ENCODE measurements at regions not wholly inside any gene's neighbourhood (a gene's known extent, or its start where the extent isn't known, plus 50 kb on each side); places are given as distances from the start of the nearest gene placed in this dataset.

DNA sequence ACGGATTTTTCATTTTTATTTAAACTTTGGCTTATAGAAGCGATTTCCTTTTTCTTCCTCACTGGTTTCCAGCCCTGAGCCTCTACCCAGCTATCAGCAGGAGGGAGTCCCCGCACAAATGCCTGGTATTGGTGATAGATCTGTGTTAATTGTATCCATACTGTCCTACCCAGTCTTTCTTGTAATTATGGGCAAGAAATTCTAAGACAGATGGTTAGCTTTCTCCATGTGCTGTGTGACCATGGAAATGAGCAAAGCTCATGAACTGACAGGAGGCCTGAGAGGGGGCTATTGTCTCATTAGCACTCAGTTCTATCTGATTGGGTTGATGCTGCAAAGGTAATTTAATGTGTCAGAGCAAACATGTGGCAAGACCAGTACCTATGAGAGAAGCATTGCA is 108.1 kb upstream of the IVNS1ABP start:
- Histone ChIP-seq H3F3A (ENCODE audit: insufficient read depth) (no peaks in the 10 kb centered on the region), H3K79me2 (ENCODE audit: insufficient read depth, low read length) (no peaks in the 10 kb centered on the region), H3K9me3 (ENCODE audit: insufficient read depth, low read length) (no peaks in the 10 kb centered on the region), H3K27me3 (ENCODE audit: low read length) (no peaks in the 10 kb centered on the region), H3K9me2 (replicated peaks; ENCODE audit: insufficient read depth, low read length) (no peaks in the 10 kb centered on the region), H3K4me2 (ENCODE audit: low read depth, low read length, poor library complexity, severe bottlenecking) (no peak overlapping the region), H3K27ac (ENCODE audit: low read depth, low read length) (no peak overlapping the region), H3K36me3 (ENCODE audit: low read length) (no peaks in the 10 kb centered on the region), H2AFZ (ENCODE audit: low read depth, low read length, severe bottlenecking) (no peak overlapping the region), H3K4me3 (ENCODE audit: insufficient read depth, low read length, poor library complexity, severe bottlenecking) (no peak overlapping the region), H4K20me1 (ENCODE audit: low read depth, low read length) (no peaks in the 10 kb centered on the region), H3K9ac (ENCODE audit: low read length) (no peak overlapping the region)
- TF ChIP-seq EZH2phosphoT487 (conservative IDR thresholded peaks at IDR 0.05; ENCODE audit: low read length) = no peak
- TF ChIP-seq, protein P1, sequence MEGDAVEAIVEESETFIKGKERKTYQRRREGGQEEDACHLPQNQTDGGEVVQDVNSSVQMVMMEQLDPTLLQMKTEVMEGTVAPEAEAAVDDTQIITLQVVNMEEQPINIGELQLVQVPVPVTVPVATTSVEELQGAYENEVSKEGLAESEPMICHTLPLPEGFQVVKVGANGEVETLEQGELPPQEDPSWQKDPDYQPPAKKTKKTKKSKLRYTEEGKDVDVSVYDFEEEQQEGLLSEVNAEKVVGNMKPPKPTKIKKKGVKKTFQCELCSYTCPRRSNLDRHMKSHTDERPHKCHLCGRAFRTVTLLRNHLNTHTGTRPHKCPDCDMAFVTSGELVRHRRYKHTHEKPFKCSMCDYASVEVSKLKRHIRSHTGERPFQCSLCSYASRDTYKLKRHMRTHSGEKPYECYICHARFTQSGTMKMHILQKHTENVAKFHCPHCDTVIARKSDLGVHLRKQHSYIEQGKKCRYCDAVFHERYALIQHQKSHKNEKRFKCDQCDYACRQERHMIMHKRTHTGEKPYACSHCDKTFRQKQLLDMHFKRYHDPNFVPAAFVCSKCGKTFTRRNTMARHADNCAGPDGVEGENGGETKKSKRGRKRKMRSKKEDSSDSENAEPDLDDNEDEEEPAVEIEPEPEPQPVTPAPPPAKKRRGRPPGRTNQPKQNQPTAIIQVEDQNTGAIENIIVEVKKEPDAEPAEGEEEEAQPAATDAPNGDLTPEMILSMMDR (IDR thresholded peaks at IDR 0.05; ENCODE audit: insufficient read depth, low read length, poor library complexity, severe bottlenecking) = no peak

DNA sequence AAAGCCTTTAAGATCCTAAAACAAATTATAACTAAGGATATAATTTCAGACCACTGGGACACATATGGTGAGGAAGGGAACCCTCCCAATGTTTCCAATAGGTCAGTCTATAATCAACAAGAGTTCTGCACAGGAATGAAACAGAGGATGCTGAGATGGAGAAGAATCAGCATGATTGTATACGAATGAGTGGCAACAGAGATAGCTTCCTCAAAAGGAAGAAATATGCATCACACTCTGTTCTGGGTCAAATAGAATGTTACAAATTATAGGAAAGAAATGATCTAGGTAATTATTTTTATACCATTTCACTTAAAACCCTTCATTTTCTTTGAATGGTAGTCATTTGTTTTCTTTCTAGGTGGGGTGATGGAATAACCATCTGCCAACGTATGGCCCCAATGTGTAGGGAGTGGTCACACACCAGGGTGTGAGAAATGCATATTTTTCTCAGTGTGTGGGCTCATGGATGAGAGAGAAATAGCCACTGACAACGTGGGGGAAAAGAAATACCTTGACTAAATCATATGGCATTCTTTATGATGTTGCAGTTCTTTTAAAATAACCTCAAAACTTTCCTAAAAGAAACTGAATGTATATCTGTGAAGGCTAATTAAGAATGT is 104.6 kb upstream of the IVNS1ABP start:
- no peaks in the 10 kb centered on the region for H4K20me1 ChIP-seq (ENCODE audit: low read depth, low read length)
- no peaks in the 10 kb centered on the region for H3F3A ChIP-seq (ENCODE audit: insufficient read depth)
- H3K4me2 ChIP-seq (ENCODE audit: low read depth, low read length, poor library complexity, severe bottlenecking) = no peak overlapping the region
- H3K27me3 ChIP-seq (ENCODE audit: low read length) = no peaks in the 10 kb centered on the region
- no peaks in the 10 kb centered on the region for H3K36me3 ChIP-seq (ENCODE audit: low read length)
- no peak overlapping the region for H2AFZ ChIP-seq (ENCODE audit: low read depth, low read length, severe bottlenecking)
- H3K9me2 ChIP-seq (replicated peaks; ENCODE audit: insufficient read depth, low read length) = no peaks in the 10 kb centered on the region
- no peak overlapping the region for H3K9ac ChIP-seq (ENCODE audit: low read length)
- H3K4me3 ChIP-seq (ENCODE audit: insufficient read depth, low read length, poor library complexity, severe bottlenecking) = no peak overlapping the region
- H3K27ac ChIP-seq (ENCODE audit: low read depth, low read length) = no peak overlapping the region
- no peak for TF ChIP-seq EZH2phosphoT487 (conservative IDR thresholded peaks at IDR 0.05; ENCODE audit: low read length)
- TF ChIP-seq, protein P1 (IDR thresholded peaks at IDR 0.05; ENCODE audit: insufficient read depth, low read length, poor library complexity, severe bottlenecking) = no peak
- H3K9me3 ChIP-seq (ENCODE audit: insufficient read depth, low read length) = no peaks in the 10 kb centered on the region
- no peaks in the 10 kb centered on the region for H3K79me2 ChIP-seq (ENCODE audit: insufficient read depth, low read length)

DNA sequence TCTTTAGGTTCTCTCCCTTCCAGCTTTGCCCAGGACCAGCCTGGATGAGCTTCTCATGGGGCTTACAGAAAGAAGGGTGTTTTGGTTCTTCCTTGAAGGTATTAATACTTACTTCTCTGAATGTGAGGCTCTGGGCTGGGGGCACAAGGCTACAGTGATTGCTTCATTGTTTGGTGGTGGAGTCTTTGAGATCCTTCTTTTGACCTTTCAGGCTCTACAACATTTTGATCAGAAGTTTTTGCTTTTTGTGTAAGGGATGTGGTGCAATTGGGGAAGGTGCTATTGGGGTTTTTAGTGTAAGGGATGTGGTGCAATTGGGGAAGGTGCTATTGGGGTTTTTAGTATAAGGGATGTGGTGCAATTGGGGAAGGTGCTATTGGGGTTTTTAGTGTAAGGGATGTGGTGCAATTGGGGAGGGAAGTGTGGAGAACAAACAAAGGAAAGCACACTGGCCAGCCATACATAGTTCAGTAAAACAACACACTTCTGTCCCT is 103.6 kb upstream of the IVNS1ABP start:
- H3F3A ChIP-seq (ENCODE audit: insufficient read depth) = no peaks in the 10 kb centered on the region
- TF ChIP-seq, protein P1 (IDR thresholded peaks at IDR 0.05; ENCODE audit: insufficient read depth, low read length, poor library complexity, severe bottlenecking) = no peak
- no peak for TF ChIP-seq EZH2phosphoT487 (conservative IDR thresholded peaks at IDR 0.05; ENCODE audit: low read length)
- H3K4me2 ChIP-seq (ENCODE audit: low read depth, low read length, poor library complexity, severe bottlenecking) = no peak overlapping the region

More for the DNA sequence above, 103.6 kb upstream of the IVNS1ABP start:
- Histone ChIP-seq H3K4me3 (ENCODE audit: insufficient read depth, low read length, poor library complexity, severe bottlenecking) (no peak overlapping the region), H3K27ac (ENCODE audit: low read depth, low read length) (no peak overlapping the region), H3K9me2 (replicated peaks; ENCODE audit: insufficient read depth, low read length) (no peaks in the 10 kb centered on the region), H3K9ac (ENCODE audit: low read length) (no peak overlapping the region), H3K36me3 (ENCODE audit: low read length) (no peaks in the 10 kb centered on the region), H3K27me3 (ENCODE audit: low read length) (no peaks in the 10 kb centered on the region), H3K79me2 (ENCODE audit: insufficient read depth, low read length) (no peaks in the 10 kb centered on the region), H4K20me1 (ENCODE audit: low read depth, low read length) (no peaks in the 10 kb centered on the region), H3K9me3 (ENCODE audit: insufficient read depth, low read length) (no peaks in the 10 kb centered on the region), H2AFZ (ENCODE audit: low read depth, low read length, severe bottlenecking) (no peak overlapping the region)

Data from SU-DHL-6 (cell line).